MM.1S (cell line): ENCODE measurements at regions not wholly inside any gene's neighbourhood (a gene's known extent, or its start where the extent isn't known, plus 50 kb on each side); places are given as distances from the start of the nearest gene placed in this dataset.

Experiments used
- CTCF ChIP-seq: fragments of 300-600 bp; sonication (generic); IDR thresholded peaks from 2 replicates; pipeline ENCODE4 v1.5.1; 2016; ENCODE audit warnings: antibody characterized with exemption, low read length, mixed read lengths
- EZH2 ChIP-seq: fragments of 300-600 bp; sonication (generic); optimal IDR thresholded peaks from 2 replicates; pipeline ENCODE3; 2017; ENCODE audit warnings: low read depth, mild to moderate bottlenecking, antibody characterized with exemption, low read length, mixed read lengths
- EZH2phosphoT487 ChIP-seq: fragments of 300-600 bp; sonication (generic); IDR thresholded peaks from 2 replicates; pipeline ENCODE4 v1.6.1; 2018; ENCODE audit warnings: antibody characterized with exemption, low read length

GRCh38 chr5:60382716-60383115 is 317.2 kb downstream of the DEPDC1B start:
- TF ChIP-seq CTCF (peak; percentile 43), EZH2phosphoT487 (no peak), EZH2 (no peak)
